Erythroblast (primary cell): ENCODE measurements at regions not wholly inside any gene's neighbourhood (a gene's known extent, or its start where the extent isn't known, plus 50 kb on each side); places are given as distances from the start of the nearest gene placed in this dataset.
A peak's percentile ranks its signal among the peaks of the same experiment; 100 is the strongest.
"Not testable (repeated sequence)": the region's sequence is repeated elsewhere in the genome, so short reads cannot be mapped to it uniquely, and the experiment has no call there.

ENCODE experiments used
- DNase-seq, 2 experiments: peaks; one replicate each; lab custom pipeline; 2025; lab: John Stamatoyannopoulos, UW
- GATA1 ChIP-seq: IDR thresholded peaks from 2 replicates; pipeline ENCODE4 v1.6.1; 2011; ENCODE audit warnings: low read depth, mild to moderate bottlenecking, control low read depth, low read length, moderate library complexity
- POLR2A ChIP-seq: IDR thresholded peaks from 2 replicates; pipeline ENCODE4 v1.6.1; 2011; ENCODE audit warnings: mild to moderate bottlenecking, low read length

DNA sequence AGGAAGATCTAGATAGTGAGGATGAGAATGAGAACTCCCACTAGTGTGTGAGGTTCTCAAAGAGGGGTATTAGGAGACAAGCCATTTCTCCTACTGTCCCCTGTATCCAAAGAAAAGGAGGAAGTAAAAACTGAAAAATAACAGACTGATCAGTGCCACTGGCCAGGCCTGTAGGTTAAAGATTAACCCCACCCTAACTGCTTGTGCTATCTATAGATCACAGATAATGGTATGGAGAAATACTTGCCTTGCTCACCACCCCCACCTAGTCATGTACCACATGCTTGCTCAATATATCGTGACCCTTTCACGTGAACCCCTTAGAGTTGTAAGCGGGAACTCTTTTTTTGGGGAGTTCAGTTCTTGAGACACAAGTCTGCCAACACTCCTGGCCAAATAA is 519.7 kb upstream of the FRG2C start:
- TF ChIP-seq GATA1 (no peak), POLR2A (no peak)
- peak in 1 of 2 experiments; percentile 55 for DNase-seq

DNA sequence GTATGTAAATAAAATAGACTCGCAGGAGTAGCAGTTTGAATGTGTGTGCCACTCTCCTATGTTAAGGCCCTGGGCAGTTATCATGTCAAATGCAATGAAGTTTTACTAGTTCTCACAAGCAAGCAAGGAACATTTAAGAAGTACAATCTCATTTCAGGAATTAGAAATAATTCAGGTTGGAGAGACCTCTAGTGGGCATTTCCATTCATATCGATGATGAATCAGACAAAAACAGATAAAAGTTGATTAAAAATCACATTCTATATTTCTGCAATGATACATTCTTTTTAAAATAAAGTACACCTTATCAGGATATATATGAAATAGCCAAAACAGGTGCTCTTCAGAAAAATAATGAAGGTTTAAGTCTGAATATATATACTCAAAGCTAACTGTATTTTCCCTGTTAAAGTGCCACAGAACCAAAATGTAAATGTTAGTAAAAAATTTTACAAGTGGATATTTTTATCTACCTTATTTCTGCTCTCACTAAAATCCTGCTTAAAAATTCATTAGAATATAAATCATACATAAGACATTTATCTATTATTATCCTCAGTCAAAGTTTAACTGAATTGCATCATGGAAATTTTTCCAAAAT is 492.4 kb upstream of the FRG2C start:
- peak in 1 of 2 experiments; percentile 1 for DNase-seq

GRCh38 chr3:75176937-75177336 is 487.2 kb upstream of the FRG2C start:
- TF ChIP-seq GATA1 = no peak
- TF ChIP-seq POLR2A = no peak
- no peak for DNase-seq

More for the DNA sequence above, 492.4 kb upstream of the FRG2C start:
- no peak for TF ChIP-seq GATA1
- no peak for TF ChIP-seq POLR2A

GRCh38 chr3:75180235-75180944 is 483.7 kb upstream of the FRG2C start:
- no peak for DNase-seq
- no peak for TF ChIP-seq POLR2A
- TF ChIP-seq GATA1 = no peak

- no peak for TF ChIP-seq GATA1
- TF ChIP-seq POLR2A = no peak
- no peak for DNase-seq
Observed at GRCh38 chr3:75180945-75181298, 483.2 kb upstream of the FRG2C start.

DNA sequence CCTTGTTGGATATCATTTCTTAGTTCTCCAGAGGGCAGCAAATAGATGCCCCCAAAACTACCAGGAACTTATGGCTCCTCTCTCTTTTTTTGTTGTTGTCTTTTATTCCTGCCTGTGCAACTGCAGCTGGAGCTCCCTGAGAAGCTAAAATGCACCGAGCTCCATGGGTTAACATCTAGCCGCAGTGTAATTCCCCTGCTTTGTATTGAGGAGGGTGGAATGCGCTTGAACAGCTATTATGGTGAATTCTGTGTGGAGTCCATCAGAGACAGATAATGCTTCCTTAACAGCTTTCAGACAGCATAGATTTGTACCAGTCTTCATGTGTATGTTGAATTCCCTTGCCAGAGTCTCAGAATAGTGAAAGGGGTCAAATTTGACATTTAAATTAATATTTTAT is 475.2 kb upstream of the FRG2C start:
- TF ChIP-seq POLR2A (no peak), GATA1 (no peak)
- DNase-seq = no peak

DNA sequence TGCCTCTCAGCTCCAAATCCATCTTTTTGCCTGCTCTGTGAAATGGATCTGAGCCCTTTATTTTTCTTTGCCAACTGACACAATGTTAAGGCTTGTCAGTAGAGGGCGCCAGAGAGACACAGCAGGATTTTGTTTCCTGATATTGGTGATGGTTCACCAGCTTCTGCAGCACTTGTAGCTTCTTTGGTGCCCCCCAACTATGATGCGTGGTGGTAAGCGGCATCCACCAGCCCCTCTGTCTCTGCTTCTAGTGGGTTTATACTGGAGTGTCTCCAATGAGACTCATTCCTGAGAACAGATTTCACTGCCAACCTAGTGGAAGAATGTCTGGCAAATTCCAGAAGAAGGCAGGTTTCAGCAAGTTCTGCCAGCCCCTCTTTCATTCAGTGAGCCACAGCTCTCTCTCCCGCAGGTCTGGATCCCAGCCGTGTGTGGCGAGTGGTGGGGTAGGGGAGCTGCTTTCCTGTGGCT is 471.9 kb upstream of the FRG2C start:
- TF ChIP-seq GATA1 = no peak
- no peak for TF ChIP-seq POLR2A
- peak; percentile 34 to 67 for DNase-seq

DNA sequence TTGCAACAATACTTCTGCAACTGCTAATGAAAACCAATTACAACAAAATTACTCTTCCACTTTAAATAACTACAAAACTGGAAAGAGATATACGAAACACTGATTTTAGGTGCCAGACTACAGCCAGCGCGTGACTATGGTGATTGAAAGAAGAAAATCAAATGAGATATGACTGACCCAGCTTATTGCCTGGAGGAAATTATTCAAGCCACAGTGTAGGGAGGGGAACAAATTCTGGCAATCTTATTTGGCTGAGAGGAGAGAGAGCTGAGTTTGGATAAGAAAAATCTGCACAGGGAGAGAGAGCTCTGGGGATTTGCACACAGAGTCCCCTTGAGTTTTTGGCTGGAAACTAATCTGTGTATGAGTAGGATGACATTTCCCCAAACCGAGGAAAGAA is 470.3 kb upstream of the FRG2C start:
- DNase-seq = no peak
- TF ChIP-seq POLR2A = no peak
- no peak for TF ChIP-seq GATA1

DNA sequence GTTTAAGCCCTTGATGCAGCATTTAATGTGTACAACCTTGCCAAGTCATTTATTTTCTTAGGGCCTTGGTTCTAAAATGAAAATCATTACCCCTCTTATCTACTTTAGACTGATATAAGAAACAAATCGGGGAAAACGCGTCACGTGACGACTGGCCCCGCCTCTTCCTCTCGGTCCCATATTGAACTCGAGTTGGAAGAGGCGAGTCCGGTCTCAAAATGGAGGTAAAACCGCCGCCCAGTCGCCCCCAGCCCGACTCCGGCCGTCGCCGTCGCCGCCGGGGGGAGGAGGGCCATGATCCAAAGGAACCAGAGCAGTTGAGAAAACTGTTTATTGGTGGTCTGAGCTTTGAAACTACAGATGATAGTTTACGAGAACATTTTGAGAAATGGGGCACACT is 449.8 kb upstream of the FRG2C start:
- DNase-seq = not testable (repeated sequence)

DNA sequence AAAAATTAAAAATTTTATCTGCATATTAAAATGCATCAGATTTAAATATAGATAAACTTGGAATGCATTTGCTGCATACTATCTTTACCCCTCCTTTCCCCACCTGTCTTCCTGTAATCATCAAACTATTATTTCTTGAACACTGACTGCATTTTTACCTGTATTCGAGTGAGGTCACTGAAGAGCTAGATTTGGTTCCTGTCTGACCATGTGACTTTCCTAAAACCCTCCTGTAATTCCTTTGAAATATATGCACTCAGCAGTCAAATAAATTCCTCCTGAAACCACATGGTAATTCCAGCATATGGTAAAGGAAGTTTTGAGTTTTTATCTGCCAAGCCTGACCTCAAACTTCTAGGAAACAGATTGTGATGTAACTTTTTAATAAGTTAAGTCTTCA is 445.6 kb upstream of the FRG2C start:
- no peak for DNase-seq
- TF ChIP-seq POLR2A (no peak), GATA1 (no peak)

GRCh38 chr3:75220932-75221331 is 443.2 kb upstream of the FRG2C start:
- TF ChIP-seq GATA1 (no peak), POLR2A (no peak)
- DNase-seq = no peak

DNA sequence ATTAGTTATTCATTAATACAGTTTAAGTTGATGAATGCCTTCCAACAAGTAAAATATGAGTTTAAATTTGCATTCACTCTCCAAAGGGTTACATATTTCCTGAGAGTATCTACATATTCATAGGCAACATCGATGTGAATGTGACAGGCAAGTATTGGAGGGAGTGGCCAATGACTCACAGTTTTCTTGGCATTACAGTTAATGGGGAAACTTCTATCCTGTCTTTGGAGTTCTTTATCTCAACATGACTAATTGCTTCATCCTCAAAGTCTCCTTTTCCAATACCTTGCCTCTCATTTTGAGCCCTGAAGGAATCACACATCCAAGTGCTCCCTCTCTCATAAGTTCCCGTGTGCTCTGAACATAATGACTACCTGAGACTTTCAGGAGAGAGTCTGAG is 439.7 kb upstream of the FRG2C start:
- no peak for TF ChIP-seq GATA1
- TF ChIP-seq POLR2A = no peak
- DNase-seq = no peak

DNA sequence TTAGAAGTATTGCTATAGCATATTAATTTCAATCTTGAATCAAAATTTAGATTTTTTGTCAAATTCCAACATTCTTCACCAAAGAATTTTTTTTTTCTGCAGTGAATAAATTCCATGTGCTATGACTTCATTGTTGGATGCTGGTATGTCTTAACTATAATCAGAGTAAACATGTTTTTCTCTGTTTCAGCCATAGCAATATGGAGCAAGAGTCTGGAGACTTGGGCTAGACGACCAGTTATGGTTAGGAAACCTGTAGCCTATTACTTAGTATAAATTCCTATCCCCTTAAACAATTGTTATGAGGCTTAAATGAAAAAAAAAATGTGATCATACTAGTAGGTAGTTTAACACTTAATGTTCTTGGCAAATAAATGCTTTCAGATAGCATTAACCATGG is 431.9 kb upstream of the FRG2C start:
- TF ChIP-seq GATA1 = no peak
- TF ChIP-seq POLR2A = no peak
- DNase-seq = no peak

DNA sequence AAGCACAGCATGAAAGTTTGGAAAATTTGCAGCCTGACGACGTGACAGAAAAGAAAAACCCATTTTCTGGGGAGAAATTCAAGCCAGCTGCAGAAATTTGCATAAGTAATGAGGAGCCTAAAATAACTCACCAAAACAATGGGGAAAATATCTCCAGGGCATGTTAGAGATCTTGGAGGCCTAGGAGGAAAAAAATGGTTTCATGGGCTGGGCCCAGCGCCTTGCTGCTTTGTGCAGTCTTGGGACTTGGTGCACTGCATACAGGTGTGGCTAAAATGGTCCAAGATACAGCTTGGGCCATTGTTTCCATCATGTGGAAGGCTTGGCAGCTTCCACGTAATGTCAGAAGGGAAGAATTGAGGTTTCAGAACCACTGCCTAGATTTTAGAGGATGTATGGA is 428.5 kb upstream of the FRG2C start:
- DNase-seq = no peak
- TF ChIP-seq GATA1 (no peak), POLR2A (no peak)

DNA sequence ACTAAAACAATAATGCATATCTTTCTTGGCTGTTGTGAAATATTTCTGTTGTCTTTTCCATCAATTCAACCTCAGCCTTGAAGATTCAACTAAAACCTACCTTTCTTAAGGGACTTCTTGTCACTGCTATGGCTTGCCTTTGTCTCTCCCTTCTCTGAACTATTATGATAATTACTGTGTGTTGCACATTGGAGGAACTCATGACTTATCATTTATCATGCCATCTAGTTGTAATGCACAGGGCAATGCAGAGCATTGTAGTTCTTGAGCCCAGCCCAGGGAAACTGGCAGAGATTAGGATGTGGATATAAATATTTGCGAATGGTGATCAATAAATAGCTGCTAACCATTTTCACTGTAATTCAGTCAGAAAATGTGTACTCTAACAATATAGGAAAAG is 427.1 kb upstream of the FRG2C start:
- TF ChIP-seq POLR2A = no peak
- TF ChIP-seq GATA1 = no peak
- DNase-seq = no peak
